ENCODE measurements at regions not wholly inside any gene's neighbourhood (a gene's known extent, or its start where the extent isn't known, plus 50 kb on each side); places are given as distances from the start of the nearest gene placed in this dataset.

DNA sequence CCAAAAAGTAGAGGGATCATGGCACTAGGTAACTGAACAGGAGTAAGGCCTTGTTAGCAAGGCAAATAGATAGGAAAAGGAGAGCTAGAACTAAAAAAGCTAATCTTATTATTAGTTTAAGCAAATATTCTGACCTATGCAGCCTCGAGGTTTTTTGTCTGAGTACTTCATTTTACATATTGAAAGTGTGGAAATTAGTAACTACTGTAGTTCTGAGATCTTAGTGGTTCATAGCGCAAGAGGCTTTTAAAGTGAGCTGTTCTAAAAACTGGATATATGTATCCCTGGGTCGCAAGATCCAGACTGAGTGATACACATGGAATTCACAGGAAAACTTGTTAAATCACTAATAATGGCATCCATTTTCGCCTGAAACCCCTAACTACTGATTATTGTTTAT lies 411.0 kb upstream of the SOX5 start:
- ATAC-seq (no peak), DNase-seq (no peak)
- H3K27ac ChIP-seq, result no peak overlapping the region
- H3K4me3 ChIP-seq, result no peak overlapping the region
- H3K9me3 ChIP-seq, result no peaks in the 10 kb centered on the region
- no peaks in the 10 kb centered on the region for H3K36me3 ChIP-seq
- no peak for TF ChIP-seq CTCF (IDR thresholded peaks at IDR 0.05)
- no peaks in the 10 kb centered on the region for H3K27me3 ChIP-seq (ENCODE audit: low read depth)
- H3K4me1 ChIP-seq, result no peaks in the 10 kb centered on the region
- intact Hi-C loops (cut with DNase I), result no loop called here

DNA sequence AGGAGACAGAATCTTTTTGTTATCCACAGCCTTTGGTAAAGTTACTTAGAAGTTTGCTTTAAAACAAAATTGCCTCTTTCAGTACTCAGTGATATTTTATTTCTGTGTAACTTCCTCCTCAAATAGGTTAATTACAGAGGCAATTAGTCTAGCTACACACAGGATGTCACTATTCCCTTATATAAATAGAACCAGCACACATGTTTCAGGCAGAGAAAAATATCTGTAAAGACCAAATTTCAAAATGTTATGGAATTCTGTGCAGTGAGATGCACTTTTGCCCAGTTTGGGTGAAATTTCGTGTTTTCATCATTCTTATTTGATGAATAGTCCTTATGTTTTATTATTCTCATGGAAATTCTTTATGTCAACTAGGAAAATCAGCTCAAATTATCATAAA lies 410.6 kb upstream of the SOX5 start:
- ATAC-seq, result no peak
- intact Hi-C loops (cut with DNase I), result no loop called here
- Histone ChIP-seq H3K9me3 (no peaks in the 10 kb centered on the region), H3K4me3 (no peak overlapping the region), H3K4me1 (no peaks in the 10 kb centered on the region), H3K27me3 (ENCODE audit: low read depth) (no peaks in the 10 kb centered on the region), H3K36me3 (no peaks in the 10 kb centered on the region), H3K27ac (no peak overlapping the region)
- DNase-seq, result no peak
- TF ChIP-seq CTCF (IDR thresholded peaks at IDR 0.05), result no peak

DNA sequence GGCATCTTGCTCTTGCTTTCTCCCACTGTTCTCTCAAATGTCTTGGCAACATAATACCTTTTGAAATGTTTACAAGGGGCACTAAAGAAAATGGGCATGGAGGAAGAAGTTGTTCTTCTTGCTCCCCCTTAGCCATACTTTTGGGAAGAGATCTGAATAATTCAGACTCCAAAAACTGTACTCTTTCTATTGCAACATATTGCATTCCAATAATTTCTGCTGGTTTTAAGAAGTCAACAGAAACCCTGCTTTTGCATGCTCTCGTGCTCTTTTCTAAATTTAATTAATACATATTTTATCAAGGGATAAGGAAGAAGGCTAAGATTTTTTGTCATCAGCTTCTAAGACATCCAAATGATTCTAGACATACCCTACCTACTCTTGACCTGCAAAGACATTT lies 409.9 kb upstream of the SOX5 start:
- no peaks in the 10 kb centered on the region for H3K27me3 ChIP-seq (ENCODE audit: low read depth)
- ATAC-seq (no peak), DNase-seq (no peak)
- no peaks in the 10 kb centered on the region for H3K36me3 ChIP-seq
- H3K4me1 ChIP-seq, result no peaks in the 10 kb centered on the region
- H3K27ac ChIP-seq, result no peak overlapping the region
- no peak overlapping the region for H3K4me3 ChIP-seq
- TF ChIP-seq CTCF (IDR thresholded peaks at IDR 0.05), result no peak
- intact Hi-C loops (cut with DNase I), result no loop called here
- no peaks in the 10 kb centered on the region for H3K9me3 ChIP-seq

- Histone ChIP-seq H3K36me3 (no peaks in the 10 kb centered on the region), H3K4me1 (no peaks in the 10 kb centered on the region), H3K4me3 (no peak overlapping the region), H3K27ac (no peak overlapping the region), H3K27me3 (ENCODE audit: low read depth) (no peaks in the 10 kb centered on the region), H3K9me3 (no peaks in the 10 kb centered on the region)
- TF ChIP-seq CTCF (IDR thresholded peaks at IDR 0.05), result no peak
- intact Hi-C loops (cut with DNase I), result no loop called here
- DNase-seq (no peak), ATAC-seq (no peak)
Measured at GRCh38 chr12:24356240-24356804, 406.9 kb upstream of the SOX5 start.

DNA sequence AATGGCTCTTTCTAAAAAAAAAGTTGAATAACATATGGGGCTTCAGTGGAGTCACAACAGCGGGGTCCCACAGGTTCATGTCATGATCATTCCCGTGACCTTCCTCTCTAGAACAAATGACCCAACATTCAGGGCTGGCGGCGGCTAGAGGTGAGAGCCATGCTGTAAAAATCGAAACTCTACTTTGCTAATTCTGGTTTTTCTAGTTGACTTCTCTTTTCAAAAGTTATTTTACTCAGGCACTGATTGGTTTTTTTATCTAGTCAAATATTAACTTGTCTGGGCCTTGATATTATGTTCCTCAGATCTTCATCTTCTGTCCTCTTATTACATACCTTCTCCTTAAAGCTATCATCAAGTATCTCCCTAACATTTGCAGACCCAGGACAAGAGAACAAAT lies 402.9 kb upstream of the SOX5 start:
- no peak overlapping the region for H3K4me3 ChIP-seq
- no peaks in the 10 kb centered on the region for H3K9me3 ChIP-seq
- no peak overlapping the region for H3K27ac ChIP-seq
- H3K4me1 ChIP-seq, result no peaks in the 10 kb centered on the region
- TF ChIP-seq CTCF (IDR thresholded peaks at IDR 0.05), result no peak
- ATAC-seq (no peak), DNase-seq (no peak)
- H3K36me3 ChIP-seq, result no peaks in the 10 kb centered on the region
- intact Hi-C loops (cut with DNase I), result no loop called here
- no peaks in the 10 kb centered on the region for H3K27me3 ChIP-seq (ENCODE audit: low read depth)

Data from lower lobe of right lung (tissue), 2 donors.